Adrenal gland (tissue), 5 donors: ENCODE measurements at regions not wholly inside any gene's neighbourhood (a gene's known extent, or its start where the extent isn't known, plus 50 kb on each side); places are given as distances from the start of the nearest gene placed in this dataset.

Experiments used
- CTCF ChIP-seq, 6 experiments: fragments of 450-650 bp in 4 of 6; fragments of 200-600 bp in 2 of 6; sonication (generic) in 1 of 6; IDR thresholded peaks; 1 replicate in 5 of 6; 2 replicates in 1 of 6; pipeline versions ENCODE4 v1.5.1 to v1.8.0; 2016 to 2021; ENCODE audit warnings: antibody characterized with exemption in 6 of 6, mild to moderate bottlenecking in 2 of 6, moderate library complexity in 1 of 6
- POLR2A ChIP-seq, 2 donors: fragments of 450-650 bp; IDR thresholded peaks; one replicate each; pipeline ENCODE4 v1.6.1; 2017; ENCODE audit warnings: antibody characterized with exemption in 2 of 2, mild to moderate bottlenecking in 2 of 2, moderate library complexity in 1 of 2
- donor health status: DM: no; HTN: no; CAD: no.

- TF ChIP-seq CTCF (IDR thresholded peaks at IDR 0.05) (no peak), POLR2A (IDR thresholded peaks at IDR 0.05) (no peak)
Observed at GRCh38 chr6:91788501-91788900, 1201.6 kb upstream of the MAP3K7 start.
